Erythroblast (primary cell): ENCODE measurements at regions not wholly inside any gene's neighbourhood (a gene's known extent, or its start where the extent isn't known, plus 50 kb on each side); places are given as distances from the start of the nearest gene placed in this dataset.

Experiments used
- GATA1 ChIP-seq: IDR thresholded peaks from 2 replicates; pipeline ENCODE4 v1.6.1; 2011; ENCODE audit warnings: low read depth, mild to moderate bottlenecking, control low read depth, low read length, moderate library complexity
- POLR2A ChIP-seq: IDR thresholded peaks from 2 replicates; pipeline ENCODE4 v1.6.1; 2011; ENCODE audit warnings: mild to moderate bottlenecking, low read length

GRCh38 chr9:80502306-80502705, 930.5 kb downstream of the TLE4 start:
- TF ChIP-seq POLR2A, result no peak
- no peak for TF ChIP-seq GATA1
